ENCODE measurements at regions not wholly inside any gene's neighbourhood (a gene's known extent, or its start where the extent isn't known, plus 50 kb on each side); places are given as distances from the start of the nearest gene placed in this dataset.
"Not testable (repeated sequence)": the region's sequence is repeated elsewhere in the genome, so short reads cannot be mapped to it uniquely, and the experiment has no call there.

- Histone ChIP-seq H3K4me1 (ENCODE audit: control insufficient read depth, insufficient read depth, low read length) (no peaks in the 10 kb centered on the region), H3K4me3 (ENCODE audit: low read length) (no peak overlapping the region), H3K9me3 (ENCODE audit: control insufficient read depth, insufficient read depth, low read length) (no peaks in the 10 kb centered on the region), H3K27ac (ENCODE audit: low read length) (no peak overlapping the region), H3K27me3 (ENCODE audit: control insufficient read depth, insufficient read depth, low read length) (no peaks in the 10 kb centered on the region), H3K36me3 (ENCODE audit: control insufficient read depth, insufficient read depth, low read length) (no peaks in the 10 kb centered on the region)
- no peak for DNase-seq (ENCODE audit: low read depth, low spot score)
- WGBS (ENCODE audit: insufficient coverage, insufficient read length), result no CpG with 5 or more reads among the region's 3 CpGs
Observed at GRCh38 chr2:192546565-192546964, 351.8 kb upstream of the TMEFF2 start.

DNA sequence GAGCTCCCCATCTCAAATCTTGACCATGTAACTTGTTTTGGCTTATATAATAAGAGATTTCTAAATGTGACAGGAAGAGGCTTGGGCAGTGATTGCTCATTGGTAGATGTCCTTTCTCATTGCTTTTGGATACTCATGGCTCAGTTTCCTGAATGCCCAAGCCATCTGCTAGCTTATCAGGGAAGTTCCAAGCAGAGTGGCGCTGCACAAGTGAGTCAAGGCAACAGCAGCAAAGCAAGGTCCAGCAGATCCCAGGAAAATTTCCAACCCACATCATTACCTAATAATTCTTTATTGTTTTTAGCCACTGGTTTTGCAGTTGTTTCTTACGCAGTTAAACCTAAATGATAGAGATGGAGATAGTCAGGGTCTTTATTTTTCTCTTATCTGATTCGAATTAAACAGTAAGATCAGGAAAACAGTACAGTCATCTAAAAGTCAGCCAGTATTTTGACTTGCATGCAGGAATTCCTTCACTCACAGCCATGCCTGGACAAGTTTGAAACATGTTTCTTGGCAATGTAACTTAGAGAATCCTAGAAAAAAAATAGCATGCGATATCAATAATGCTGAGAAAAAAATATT lies 349.7 kb upstream of the TMEFF2 start:
- H3K27me3 ChIP-seq (ENCODE audit: control insufficient read depth, insufficient read depth, low read length), result no peaks in the 10 kb centered on the region
- WGBS (ENCODE audit: insufficient coverage, insufficient read length), result no CpG with 5 or more reads among the region's 4 CpGs
- H3K4me1 ChIP-seq (ENCODE audit: control insufficient read depth, insufficient read depth, low read length), result no peaks in the 10 kb centered on the region
- no peak overlapping the region for H3K4me3 ChIP-seq (ENCODE audit: low read length)
- no peak for DNase-seq (ENCODE audit: low read depth, low spot score)
- no peaks in the 10 kb centered on the region for H3K9me3 ChIP-seq (ENCODE audit: control insufficient read depth, insufficient read depth, low read length)
- H3K36me3 ChIP-seq (ENCODE audit: control insufficient read depth, insufficient read depth, low read length), result no peaks in the 10 kb centered on the region
- no peak overlapping the region for H3K27ac ChIP-seq (ENCODE audit: low read length)

DNA sequence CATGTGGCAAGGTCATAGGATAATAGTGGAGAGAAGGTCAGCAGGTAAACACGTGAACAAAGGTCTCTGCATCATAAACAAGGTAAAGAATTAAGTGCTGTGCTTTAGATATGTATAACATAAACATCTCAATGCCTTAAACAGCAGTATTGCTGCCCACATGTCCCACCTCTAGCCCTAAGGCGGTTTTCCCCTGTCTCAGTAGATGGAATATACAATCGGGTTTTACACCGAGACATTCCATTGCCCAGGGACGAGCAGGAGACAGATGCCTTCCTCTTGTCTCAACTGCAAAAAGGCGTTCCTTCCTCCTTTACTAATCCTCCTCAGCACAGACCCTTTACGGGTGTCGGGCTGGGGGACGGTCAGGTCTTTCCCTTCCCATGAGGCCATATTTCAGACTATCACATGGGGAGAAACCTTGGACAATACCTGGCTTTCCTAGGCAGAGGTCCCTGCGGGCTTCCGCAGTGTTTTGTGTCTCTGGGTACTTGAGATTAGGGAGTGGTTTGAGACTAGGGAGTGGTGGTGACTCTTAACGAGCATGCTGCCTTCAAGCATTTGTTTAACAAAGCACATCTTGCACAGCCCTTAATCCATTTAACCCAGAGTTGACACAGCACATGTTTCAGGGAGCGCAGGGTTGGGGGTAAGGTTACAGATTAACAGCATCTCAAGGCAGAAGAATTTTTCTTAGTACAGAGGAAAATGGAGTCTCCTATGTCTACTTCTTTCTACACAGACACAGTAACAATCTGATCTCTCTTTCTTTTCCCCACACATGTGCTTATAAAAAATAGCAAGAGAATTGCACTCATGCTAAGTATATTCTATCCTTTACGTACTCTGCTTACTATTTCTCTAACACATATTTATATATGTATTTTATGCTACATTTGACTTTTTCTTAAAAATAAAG lies 347.7 kb upstream of the TMEFF2 start:
- not testable (repeated sequence) for H3K27ac ChIP-seq (ENCODE audit: low read length); H3K27me3 ChIP-seq (ENCODE audit: control insufficient read depth, insufficient read depth, low read length); H3K4me1 ChIP-seq (ENCODE audit: control insufficient read depth, insufficient read depth, low read length); H3K36me3 ChIP-seq (ENCODE audit: control insufficient read depth, insufficient read depth, low read length); DNase-seq (ENCODE audit: low read depth, low spot score); H3K4me3 ChIP-seq (ENCODE audit: low read length); H3K9me3 ChIP-seq (ENCODE audit: control insufficient read depth, insufficient read depth, low read length)
- WGBS (ENCODE audit: insufficient coverage, insufficient read length), result no CpG with 5 or more reads among the region's 14 CpGs

DNA sequence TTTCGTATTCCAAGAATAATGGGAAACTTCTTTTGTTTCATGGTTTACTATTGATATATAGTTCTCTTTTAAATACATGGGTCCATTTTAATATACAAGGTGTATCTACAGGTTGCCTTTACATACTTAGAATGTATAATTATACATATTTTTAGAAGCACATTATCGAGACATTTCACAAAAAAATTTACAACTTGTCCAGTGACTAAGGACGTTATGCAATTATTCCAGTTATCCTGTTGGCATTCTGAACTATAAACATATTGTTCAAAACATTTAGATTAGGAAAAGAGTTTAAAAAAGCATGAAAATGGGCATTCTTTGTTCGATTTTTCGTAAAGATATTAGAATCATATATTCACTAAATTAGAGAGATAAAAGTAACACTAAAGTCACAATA lies 344.6 kb upstream of the TMEFF2 start:
- no peaks in the 10 kb centered on the region for H3K27me3 ChIP-seq (ENCODE audit: control insufficient read depth, insufficient read depth, low read length)
- H3K4me1 ChIP-seq (ENCODE audit: control insufficient read depth, insufficient read depth, low read length), result no peaks in the 10 kb centered on the region
- H3K4me3 ChIP-seq (ENCODE audit: low read length), result no peak overlapping the region
- H3K27ac ChIP-seq (ENCODE audit: low read length), result no peak overlapping the region
- WGBS (ENCODE audit: insufficient coverage, insufficient read length), result no CpG with 5 or more reads among the region's 5 CpGs
- no peak for DNase-seq (ENCODE audit: low read depth, low spot score)
- H3K36me3 ChIP-seq (ENCODE audit: control insufficient read depth, insufficient read depth, low read length), result no peaks in the 10 kb centered on the region
- H3K9me3 ChIP-seq (ENCODE audit: control insufficient read depth, insufficient read depth, low read length), result no peaks in the 10 kb centered on the region

GRCh38 chr2:192536922-192537624 lies 342.3 kb upstream of the TMEFF2 start:
- H3K27me3 ChIP-seq (ENCODE audit: control insufficient read depth, insufficient read depth, low read length), result no peaks in the 10 kb centered on the region
- H3K4me3 ChIP-seq (ENCODE audit: low read length), result no peak overlapping the region
- H3K36me3 ChIP-seq (ENCODE audit: control insufficient read depth, insufficient read depth, low read length), result no peaks in the 10 kb centered on the region
- WGBS (ENCODE audit: insufficient coverage, insufficient read length), result no CpG with 5 or more reads among the region's 2 CpGs
- no peaks in the 10 kb centered on the region for H3K9me3 ChIP-seq (ENCODE audit: control insufficient read depth, insufficient read depth, low read length)
- H3K4me1 ChIP-seq (ENCODE audit: control insufficient read depth, insufficient read depth, low read length), result no peaks in the 10 kb centered on the region
- no peak overlapping the region for H3K27ac ChIP-seq (ENCODE audit: low read length)
- no peak for DNase-seq (ENCODE audit: low read depth, low spot score)

DNA sequence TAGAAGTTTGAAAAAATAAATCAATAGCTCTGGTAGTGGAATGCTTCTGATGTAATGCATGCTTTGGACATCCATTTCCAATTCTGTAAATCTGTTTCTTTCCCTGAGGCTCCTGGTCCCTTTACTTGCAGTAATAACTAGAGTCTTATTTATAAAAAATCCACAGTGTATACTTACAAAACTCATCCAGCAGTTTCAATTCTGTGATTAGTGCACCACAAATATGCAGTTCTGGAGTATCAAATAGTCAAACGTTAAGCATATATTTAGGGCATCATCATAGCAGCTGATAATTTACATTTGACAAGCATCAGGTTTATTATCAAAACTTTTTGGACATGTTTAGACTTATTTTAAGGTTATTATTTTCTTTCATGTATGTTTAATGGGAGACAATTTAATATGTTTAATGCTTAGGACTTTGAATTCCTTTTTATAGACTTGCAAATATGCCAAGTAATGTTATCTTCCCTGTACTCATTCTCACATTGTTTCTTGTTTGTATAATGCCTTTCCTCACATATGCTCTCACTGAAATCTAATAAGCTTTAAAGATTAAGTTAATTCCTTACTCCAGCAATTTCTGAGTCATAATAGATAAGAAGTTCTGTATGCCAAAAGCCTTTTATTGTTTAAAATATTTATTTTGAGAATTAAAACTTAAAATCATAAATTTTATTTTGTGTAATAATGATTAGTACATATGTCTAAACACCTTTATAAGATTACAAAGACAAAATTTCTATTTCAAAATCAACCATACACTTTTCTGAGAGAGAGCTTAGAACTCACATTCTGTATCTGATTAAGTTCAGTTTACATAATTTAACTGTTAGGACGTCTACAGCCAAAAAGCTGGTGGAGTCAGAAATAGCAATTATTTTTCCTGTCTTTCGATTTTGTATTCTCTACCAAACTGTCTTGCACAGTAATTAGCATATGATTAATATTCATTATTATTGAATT lies 341.5 kb upstream of the TMEFF2 start:
- H3K4me1 ChIP-seq (ENCODE audit: control insufficient read depth, insufficient read depth, low read length), result no peaks in the 10 kb centered on the region
- no peak for DNase-seq (ENCODE audit: low read depth, low spot score)
- no peaks in the 10 kb centered on the region for H3K27me3 ChIP-seq (ENCODE audit: control insufficient read depth, insufficient read depth, low read length)
- H3K36me3 ChIP-seq (ENCODE audit: control insufficient read depth, insufficient read depth, low read length), result no peaks in the 10 kb centered on the region
- no peak overlapping the region for H3K4me3 ChIP-seq (ENCODE audit: low read length)
- no peak overlapping the region for H3K27ac ChIP-seq (ENCODE audit: low read length)
- H3K9me3 ChIP-seq (ENCODE audit: control insufficient read depth, insufficient read depth, low read length), result no peaks in the 10 kb centered on the region
- WGBS (ENCODE audit: insufficient coverage, insufficient read length), result no CpG with 5 or more reads among the region's 3 CpGs

DNA sequence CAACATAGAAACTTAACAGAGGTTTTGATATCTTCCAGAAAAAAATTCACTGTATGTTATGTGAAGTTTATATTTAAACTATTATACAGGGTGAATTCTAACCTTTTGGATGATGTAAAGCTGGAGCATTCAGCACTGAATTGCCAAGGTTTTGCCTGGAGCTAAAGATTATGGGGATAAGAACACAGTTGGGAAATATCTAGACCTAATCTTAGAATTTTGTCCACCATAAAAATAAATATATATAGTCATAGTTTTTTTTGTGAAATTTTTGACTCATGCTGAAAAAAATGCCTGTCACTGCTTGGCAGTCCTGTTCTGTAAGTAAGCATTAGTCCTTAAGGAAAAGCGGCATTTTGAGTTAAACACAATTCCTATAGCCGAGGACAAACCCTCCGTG lies 339.3 kb upstream of the TMEFF2 start:
- no peak for DNase-seq (ENCODE audit: low read depth, low spot score)
- Histone ChIP-seq H3K4me3 (ENCODE audit: low read length) (no peak overlapping the region), H3K4me1 (ENCODE audit: control insufficient read depth, insufficient read depth, low read length) (no peaks in the 10 kb centered on the region), H3K9me3 (ENCODE audit: control insufficient read depth, insufficient read depth, low read length) (no peaks in the 10 kb centered on the region), H3K36me3 (ENCODE audit: control insufficient read depth, insufficient read depth, low read length) (no peaks in the 10 kb centered on the region), H3K27ac (ENCODE audit: low read length) (no peak overlapping the region), H3K27me3 (ENCODE audit: control insufficient read depth, insufficient read depth, low read length) (no peaks in the 10 kb centered on the region)
- no CpG with 5 or more reads among the region's 3 CpGs for WGBS (ENCODE audit: insufficient coverage, insufficient read length)

DNA sequence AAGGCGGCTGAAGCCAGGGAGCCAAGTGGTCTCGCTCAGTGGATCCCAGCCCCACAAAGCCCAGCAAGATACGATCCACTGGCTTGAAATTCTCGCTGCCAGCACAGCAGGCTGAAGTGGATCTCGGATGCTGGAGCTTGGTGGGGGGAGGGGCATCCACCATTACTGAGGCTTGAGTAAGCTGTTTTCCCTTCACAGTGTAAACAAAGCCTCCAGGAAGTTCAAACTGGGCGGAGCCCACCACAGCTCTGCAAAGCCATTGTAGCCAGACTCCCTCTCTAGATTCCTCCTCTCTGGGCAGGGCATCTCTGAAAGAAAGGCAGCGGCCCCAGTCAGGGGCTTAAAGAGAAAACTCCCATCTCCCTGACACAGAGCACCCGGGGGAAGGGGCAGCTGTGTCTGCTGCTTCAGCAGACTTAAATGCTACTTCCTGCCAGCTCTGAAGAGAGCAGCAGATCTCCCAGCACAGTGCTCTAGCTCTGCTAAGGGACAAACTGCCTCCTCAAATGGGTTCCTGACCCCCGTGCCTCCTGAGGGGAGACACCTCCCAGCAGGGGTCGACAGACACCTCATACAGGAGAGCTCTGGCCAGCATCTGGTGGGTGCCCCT lies 330.0 kb upstream of the TMEFF2 start:
- H3K9me3 ChIP-seq (ENCODE audit: control insufficient read depth, insufficient read depth, low read length); H3K27me3 ChIP-seq (ENCODE audit: control insufficient read depth, insufficient read depth, low read length); H3K36me3 ChIP-seq (ENCODE audit: control insufficient read depth, insufficient read depth, low read length); H3K27ac ChIP-seq (ENCODE audit: low read length); H3K4me3 ChIP-seq (ENCODE audit: low read length); H3K4me1 ChIP-seq (ENCODE audit: control insufficient read depth, insufficient read depth, low read length); DNase-seq (ENCODE audit: low read depth, low spot score): not testable (repeated sequence)
- WGBS (ENCODE audit: insufficient coverage, insufficient read length), result no CpG with 5 or more reads among the region's 10 CpGs

GRCh38 chr2:192524214-192524613 lies 329.5 kb upstream of the TMEFF2 start:
- H3K4me3 ChIP-seq (ENCODE audit: low read length); H3K36me3 ChIP-seq (ENCODE audit: control insufficient read depth, insufficient read depth, low read length); H3K27me3 ChIP-seq (ENCODE audit: control insufficient read depth, insufficient read depth, low read length); H3K9me3 ChIP-seq (ENCODE audit: control insufficient read depth, insufficient read depth, low read length); DNase-seq (ENCODE audit: low read depth, low spot score); H3K4me1 ChIP-seq (ENCODE audit: control insufficient read depth, insufficient read depth, low read length); H3K27ac ChIP-seq (ENCODE audit: low read length): not testable (repeated sequence)
- WGBS (ENCODE audit: insufficient coverage, insufficient read length), result no CpG with 5 or more reads among the region's 3 CpGs

Measured in iPS DF 6.9 (cell line).